AG10803 (cell line): ENCODE measurements at regions not wholly inside any gene's neighbourhood (a gene's known extent, or its start where the extent isn't known, plus 50 kb on each side); places are given as distances from the start of the nearest gene placed in this dataset.
A peak's percentile ranks its signal among the peaks of the same experiment; 100 is the strongest.

ENCODE experiments used
- DNase-seq: peaks from one replicate; pipeline ENCODE4 v3.0.0; 2010; ENCODE audit warnings: low read depth
- H3K4me3 ChIP-seq: 2 replicates; pipeline ENCODE4 v1.5.1; 2011; ENCODE audit warnings: mild to moderate bottlenecking, low read length, control low read depth
- TF ChIP-seq, protein P1 (sequence below): conservative IDR thresholded peaks from 2 replicates; pipeline ENCODE4 v1.5.1; 2011; ENCODE audit warnings: mild to moderate bottlenecking, low read length, control low read depth, inconsistent platforms

GRCh38 chr13:65090186-65090585 is 2139.9 kb downstream of the PCDH9 start:
- TF ChIP-seq, protein P1, sequence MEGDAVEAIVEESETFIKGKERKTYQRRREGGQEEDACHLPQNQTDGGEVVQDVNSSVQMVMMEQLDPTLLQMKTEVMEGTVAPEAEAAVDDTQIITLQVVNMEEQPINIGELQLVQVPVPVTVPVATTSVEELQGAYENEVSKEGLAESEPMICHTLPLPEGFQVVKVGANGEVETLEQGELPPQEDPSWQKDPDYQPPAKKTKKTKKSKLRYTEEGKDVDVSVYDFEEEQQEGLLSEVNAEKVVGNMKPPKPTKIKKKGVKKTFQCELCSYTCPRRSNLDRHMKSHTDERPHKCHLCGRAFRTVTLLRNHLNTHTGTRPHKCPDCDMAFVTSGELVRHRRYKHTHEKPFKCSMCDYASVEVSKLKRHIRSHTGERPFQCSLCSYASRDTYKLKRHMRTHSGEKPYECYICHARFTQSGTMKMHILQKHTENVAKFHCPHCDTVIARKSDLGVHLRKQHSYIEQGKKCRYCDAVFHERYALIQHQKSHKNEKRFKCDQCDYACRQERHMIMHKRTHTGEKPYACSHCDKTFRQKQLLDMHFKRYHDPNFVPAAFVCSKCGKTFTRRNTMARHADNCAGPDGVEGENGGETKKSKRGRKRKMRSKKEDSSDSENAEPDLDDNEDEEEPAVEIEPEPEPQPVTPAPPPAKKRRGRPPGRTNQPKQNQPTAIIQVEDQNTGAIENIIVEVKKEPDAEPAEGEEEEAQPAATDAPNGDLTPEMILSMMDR, result no peak
- DNase-seq, result peak; percentile 24
- no peak overlapping the region for H3K4me3 ChIP-seq

DNA sequence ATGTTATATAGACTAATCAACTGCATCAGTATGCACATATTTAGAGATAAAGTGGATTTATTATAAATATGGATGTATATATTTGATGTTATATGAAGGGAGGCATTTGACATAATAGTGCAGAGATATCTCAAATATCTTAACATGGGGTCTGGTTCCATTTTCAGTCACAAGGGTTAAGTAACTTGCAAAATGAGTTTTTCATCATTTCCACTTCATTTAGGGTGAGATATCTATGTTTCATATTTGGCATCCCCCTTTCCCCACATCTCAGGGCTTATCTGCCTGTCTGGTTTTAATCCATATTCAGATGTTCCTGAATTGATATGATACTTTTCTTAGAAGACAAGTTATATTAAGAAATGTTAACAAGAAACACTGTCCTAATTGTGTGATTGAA is 2141.2 kb downstream of the PCDH9 start:
- DNase-seq, result no peak
- H3K4me3 ChIP-seq, result no peak overlapping the region
- TF ChIP-seq, protein P1, result no peak

- TF ChIP-seq, protein P1, result no peak
- no peak overlapping the region for H3K4me3 ChIP-seq
- no peak for DNase-seq
Observed at GRCh38 chr13:65085977-65086376, 2144.2 kb downstream of the PCDH9 start.

DNA sequence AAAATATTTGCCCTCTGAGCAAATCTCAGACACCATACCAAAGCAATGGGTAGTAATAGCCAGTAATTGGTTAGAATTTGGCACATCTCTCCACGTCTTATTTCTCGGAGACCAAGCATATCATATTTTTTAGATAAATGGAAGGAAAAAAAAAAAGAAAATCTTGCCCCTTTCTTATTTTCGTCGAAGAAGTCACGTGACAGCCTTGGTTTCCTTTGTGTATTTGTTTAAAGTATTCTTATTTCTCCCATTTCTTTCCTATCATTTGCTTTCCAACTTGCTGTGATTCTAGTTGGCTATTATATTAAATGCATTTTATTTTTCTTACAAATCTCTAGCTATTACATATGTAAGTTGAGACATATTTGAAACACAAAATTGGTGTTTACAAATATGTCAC is 2155.9 kb downstream of the PCDH9 start:
- no peak overlapping the region for H3K4me3 ChIP-seq
- DNase-seq, result no peak
- TF ChIP-seq, protein P1, result no peak

GRCh38 chr13:65064967-65065366 is 2165.2 kb downstream of the PCDH9 start:
- no peak overlapping the region for H3K4me3 ChIP-seq
- TF ChIP-seq, protein P1, result no peak
- DNase-seq, result no peak

DNA sequence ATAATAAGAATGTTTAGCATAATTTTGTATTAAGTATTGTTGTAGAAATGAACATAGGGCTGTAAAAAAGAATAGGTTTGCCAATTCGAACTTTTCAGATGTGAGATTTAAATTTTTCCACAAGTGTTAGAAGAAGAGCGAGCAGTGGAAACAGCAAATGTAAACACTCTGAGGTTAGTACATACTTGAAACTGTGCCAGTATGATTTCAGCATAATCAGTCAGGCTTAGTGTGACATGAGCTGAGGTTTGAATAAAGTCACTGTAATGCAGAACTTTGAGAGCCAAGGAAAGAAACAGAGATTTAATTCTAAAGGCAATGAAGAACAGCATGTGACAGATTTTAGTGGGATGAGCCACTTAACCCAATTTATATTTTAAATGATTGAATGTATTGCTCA is 2166.4 kb downstream of the PCDH9 start:
- TF ChIP-seq, protein P1, result no peak
- no peak overlapping the region for H3K4me3 ChIP-seq
- DNase-seq, result peak; percentile 30

GRCh38 chr13:65057986-65058385 is 2172.2 kb downstream of the PCDH9 start:
- no peak for DNase-seq
- TF ChIP-seq, protein P1, result no peak
- H3K4me3 ChIP-seq, result no peak overlapping the region
